ENCODE measurements at regions not wholly inside any gene's neighbourhood (a gene's known extent, or its start where the extent isn't known, plus 50 kb on each side); places are given as distances from the start of the nearest gene placed in this dataset.

DNA sequence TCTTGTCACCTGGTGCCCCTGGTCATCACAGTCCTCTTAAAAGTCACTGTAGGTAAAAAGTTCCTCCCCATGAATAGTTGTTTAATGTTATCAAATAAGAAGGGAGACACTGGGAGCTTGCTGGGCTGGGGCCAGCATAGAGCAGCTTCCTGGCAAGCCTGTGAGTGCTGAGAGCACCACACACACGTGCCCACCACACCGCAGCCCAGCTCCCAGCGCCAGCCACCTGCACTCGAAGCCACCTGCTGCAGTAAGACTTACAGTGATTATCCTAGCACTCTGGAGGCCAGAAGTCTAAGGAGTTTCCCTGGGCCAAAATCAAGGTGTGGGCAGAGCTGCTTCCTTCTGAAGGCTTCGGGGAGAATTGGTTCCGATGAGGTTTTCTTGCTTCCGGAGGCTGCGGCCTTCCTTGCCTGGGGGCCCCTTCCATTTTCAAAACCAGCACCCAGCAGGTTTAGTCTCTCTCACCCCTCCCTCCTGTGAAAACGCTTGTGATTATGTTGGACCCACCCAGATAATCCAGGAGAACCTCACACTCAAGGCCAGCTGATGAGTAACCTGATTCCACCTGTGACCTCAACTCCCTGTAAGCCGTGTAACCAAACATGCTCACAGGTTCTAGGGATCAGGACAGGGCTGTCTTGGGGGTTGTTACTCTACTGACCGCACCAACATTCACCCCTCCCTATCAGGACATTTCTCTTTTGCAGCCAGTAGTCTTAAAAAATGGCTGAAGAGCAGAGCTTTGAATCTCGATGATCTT is 687.2 kb downstream of the TBC1D22A start:
- no peak for DNase-seq

DNA sequence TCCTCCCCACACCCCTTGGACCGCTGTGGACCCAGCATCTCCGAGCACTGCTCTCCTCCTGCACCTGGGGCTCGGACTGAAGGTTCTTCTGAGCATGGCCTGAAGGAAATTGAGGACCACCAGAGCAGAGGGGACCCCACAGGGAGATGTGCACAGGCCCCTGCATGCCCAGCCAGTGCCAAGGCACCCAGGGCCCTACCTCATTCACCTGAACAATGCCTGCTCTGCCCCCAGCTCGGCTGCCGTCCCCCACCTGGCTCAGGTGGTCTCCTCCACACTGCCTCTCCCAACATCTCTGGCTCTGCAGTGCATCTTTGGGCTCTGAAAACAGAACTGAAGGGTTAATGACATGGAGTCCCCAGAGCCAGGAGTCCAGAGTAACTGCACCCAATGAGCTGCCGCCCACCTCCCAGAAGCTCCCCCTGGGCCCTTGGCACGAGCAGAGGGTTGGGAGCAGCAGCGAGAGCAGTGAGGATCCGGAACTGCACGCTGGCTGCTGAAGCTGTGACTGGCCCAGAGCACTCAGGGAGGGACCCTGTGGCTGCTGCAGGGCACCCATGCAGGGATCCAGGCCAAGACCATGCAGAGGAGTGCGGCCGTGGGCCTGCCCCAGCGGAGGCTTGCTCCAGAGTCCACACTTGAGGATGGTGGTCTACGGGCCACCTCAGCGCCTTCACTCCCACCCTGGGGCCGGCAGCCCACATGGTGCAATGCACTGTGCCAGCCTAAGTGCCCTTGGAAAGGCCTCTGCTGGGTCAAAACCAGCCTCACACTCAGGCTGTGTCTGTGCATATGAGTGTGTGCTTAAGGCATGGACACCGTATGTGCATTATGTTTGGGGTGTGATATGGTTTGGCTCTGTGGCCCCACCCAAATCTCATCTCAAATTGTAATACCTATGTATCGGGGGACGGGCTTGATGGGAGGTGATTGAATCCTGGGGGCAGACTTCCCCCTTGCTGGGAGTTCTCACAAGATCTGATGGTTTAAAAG is 686.1 kb downstream of the TBC1D22A start:
- no peak for DNase-seq

- no peak for DNase-seq
Measured at GRCh38 chr22:47446821-47447810, 684.7 kb downstream of the TBC1D22A start.

GRCh38 chr22:47446331-47446730 is 683.9 kb downstream of the TBC1D22A start:
- no peak for DNase-seq

- DNase-seq: no peak
Measured at GRCh38 chr22:47445716-47446290, 683.4 kb downstream of the TBC1D22A start.

- DNase-seq: no peak
Measured at GRCh38 chr22:47445212-47445611, 682.8 kb downstream of the TBC1D22A start.

GRCh38 chr22:47444746-47445065 is 682.3 kb downstream of the TBC1D22A start:
- DNase-seq: no peak

GRCh38 chr22:47443836-47444745 is 681.6 kb downstream of the TBC1D22A start:
- no peak for DNase-seq

DNA sequence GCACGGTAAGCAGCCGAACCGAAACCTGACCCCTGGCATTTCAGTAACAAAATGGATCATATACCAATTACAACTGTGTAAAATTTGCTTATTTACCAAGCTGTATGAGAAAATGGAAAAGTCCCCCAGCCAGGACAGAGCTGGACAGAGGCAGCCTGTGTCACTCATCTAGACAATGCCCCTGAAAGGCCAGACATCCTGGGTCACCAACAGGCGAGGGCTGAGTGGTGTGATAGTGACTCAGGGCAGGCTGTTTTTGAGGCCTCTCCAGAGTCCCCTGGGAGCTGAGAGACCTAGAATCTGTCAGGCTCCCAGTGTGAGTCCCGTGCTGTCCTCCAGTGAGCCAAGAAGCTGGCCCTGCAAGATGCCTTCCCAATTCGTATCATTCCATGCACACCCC is 680.4 kb downstream of the TBC1D22A start:
- no peak for DNase-seq

DNA sequence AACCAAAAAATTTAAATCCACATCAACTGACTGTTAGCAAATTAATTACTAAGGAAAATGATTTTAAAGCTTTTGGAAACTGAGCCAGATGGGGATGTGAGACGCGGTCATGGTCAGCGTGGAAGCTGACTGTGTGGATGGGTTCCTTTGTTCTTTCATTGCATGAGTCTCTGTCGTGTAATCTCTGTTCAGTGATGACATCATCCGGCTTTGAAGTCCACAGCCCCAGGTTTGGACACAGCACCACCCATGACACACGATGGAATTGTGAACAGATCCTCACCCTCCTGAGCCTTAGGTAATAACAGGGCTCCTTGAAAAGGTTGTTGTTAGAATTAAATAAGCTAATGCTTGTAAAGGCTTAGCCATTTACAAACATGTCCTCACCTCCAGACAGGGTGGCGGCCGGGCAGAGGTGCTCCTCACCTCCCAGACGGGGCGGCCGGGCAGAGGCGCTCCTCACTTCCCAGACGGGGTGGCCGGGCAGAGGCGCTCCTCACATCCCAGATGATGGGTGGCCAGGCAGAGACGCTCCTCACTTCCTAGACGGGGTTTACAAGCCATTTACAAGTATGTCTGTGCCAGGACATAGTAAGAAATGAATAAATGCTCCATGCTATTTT is 677.3 kb downstream of the TBC1D22A start:
- no peak for DNase-seq

GRCh38 chr22:47437636-47438035 is 675.2 kb downstream of the TBC1D22A start:
- no peak for DNase-seq

DNA sequence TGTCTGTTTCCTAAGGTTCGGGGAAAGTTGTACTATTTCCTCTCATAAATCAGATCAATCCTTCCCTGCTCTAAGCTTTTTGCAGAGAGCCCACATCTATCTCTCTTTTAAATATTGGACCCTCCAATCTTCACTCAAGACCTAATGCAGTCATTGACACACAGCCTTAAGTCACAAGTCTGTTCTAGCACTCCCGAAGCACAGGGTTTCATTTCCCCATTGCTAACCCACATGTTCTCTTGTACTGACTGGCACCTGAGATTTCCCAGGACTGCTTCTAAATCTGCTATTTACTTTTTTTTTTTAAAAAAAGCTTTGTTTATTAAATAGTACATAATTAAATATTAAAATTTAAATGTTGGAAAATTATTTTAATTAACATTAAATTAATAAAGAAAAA is 674.7 kb downstream of the TBC1D22A start:
- DNase-seq: no peak

- DNase-seq: no peak
Measured at GRCh38 chr22:47435826-47436225, 673.4 kb downstream of the TBC1D22A start.

- no peak for DNase-seq
Measured at GRCh38 chr22:47435204-47435487, 672.7 kb downstream of the TBC1D22A start.

DNA sequence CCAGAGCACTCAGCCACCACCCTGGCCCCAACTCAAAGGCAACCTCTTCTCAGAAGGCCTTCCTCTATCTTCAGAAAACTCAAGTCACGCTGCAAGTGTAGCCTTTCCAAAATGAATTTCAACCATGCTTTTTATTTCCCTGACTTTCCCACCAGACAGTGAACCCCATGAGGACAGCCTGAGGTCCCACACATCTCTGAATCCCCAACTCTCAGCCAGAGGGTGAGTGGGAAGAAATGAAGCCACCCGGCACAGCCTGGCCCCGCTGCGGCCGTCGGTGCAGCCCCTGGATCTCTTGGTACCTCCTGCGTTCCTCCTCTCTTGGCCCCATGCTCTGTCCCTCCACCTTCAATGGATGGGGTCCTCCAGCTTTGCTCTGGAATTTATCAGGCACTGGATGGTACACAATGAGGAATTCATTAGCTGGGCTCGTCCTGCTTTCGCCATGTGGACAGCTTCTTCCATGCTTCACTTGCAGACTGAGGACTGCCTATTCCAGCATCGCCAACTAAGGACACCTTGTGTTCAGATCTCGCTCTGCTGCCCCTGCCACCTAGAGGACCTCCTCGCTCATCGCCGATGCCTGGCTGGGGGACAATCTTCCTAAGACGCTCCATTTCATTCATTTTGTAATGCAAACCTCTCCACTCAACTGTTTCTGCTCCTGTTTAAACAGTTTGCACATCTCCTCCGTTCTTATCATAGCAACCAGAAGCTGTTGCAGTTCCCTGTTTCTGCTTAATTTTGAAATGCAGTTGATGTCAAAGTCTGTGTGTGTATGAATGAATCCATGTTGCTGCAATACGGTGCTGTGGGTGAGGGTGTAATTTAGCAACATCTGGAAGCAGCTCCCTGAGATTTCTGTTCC is 672.1 kb downstream of the TBC1D22A start:
- no peak for DNase-seq

DNA sequence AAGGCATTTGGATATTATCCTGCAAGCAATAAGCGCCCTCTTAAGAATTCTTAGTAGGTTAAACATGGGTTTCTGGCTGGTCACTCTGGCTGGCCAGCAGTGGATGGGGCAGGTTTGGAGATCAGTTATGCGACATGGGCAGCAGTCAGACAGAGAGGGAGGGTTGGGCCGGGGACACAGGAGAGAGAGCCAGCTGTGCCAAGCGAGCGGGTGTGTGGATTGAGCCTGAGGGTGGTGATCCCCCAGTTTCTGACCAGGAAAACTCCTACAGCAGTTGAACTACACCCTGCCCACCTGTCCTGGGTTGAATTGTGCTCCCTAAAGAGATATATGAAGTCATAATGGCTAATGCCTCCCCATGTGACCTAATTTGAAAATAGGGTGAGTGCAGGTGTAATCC is 671.2 kb downstream of the TBC1D22A start:
- DNase-seq: no peak

GRCh38 chr22:47432683-47433082 is 670.2 kb downstream of the TBC1D22A start:
- DNase-seq: no peak

GRCh38 chr22:47423861-47424820 is 661.7 kb downstream of the TBC1D22A start:
- no peak for DNase-seq

DNA sequence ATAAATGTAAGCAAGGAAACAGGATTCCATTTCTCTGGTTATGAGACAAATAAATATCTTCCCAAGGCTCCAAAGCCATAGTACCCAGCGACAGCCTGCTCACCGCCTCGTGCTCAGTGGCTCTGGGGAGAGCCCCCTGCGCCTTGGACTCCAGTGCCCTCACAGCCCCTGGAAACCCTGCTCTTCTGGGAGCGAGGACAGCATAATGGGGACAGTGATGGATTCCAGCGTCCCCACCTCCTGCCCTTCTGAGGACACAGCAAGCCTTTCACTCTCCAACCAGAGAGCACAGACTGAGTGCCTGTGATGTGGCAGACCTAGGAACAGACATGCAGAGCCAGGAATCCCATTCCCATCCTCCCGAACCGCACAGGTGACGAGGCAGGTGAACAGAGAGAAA is 660.8 kb downstream of the TBC1D22A start:
- DNase-seq: no peak
